Gastroesophageal sphincter (tissue), 4 donors: ENCODE measurements at regions not wholly inside any gene's neighbourhood (a gene's known extent, or its start where the extent isn't known, plus 50 kb on each side); places are given as distances from the start of the nearest gene placed in this dataset.

Experiments used
- ATAC-seq: fragments of 150-250 bp; one replicate; pipeline ENCODE4 v1.9.1; 2016; ENCODE audit warnings: mild to moderate bottlenecking, moderate library complexity
- H3K27ac ChIP-seq, 4 donors: fragments of 200-600 bp; sonication (generic) in 3 of 4; 1 replicate in 3 of 4; 2 replicates in 1 of 4; pipeline ENCODE4 v1.5.1; 2016 to 2019
- H3K27me3 ChIP-seq: fragments of 200-600 bp; sonication (generic); one replicate; pipeline ENCODE4 v1.5.1; 2019
- H3K36me3 ChIP-seq, 2 donors: fragments of 200-600 bp; sonication (generic); one replicate each; pipeline ENCODE4 v1.5.1; 2019; ENCODE audit warnings: control low read depth in 1 of 2
- H3K4me1 ChIP-seq, 3 donors: fragments of 200-600 bp; sonication (generic); 1 replicate in 2 of 3; 2 replicates in 1 of 3; pipeline ENCODE4 v1.5.1; 2016 to 2019; ENCODE audit warnings: control low read depth in 2 of 3
- H3K4me3 ChIP-seq, 2 donors: fragments of 200-600 bp; sonication (generic); one replicate each; pipeline ENCODE4 v1.5.1; 2019; ENCODE audit warnings: mild to moderate bottlenecking in 1 of 2, moderate library complexity in 1 of 2
- H3K9me3 ChIP-seq, 3 donors: fragments of 200-600 bp; sonication (generic); one replicate each; pipeline ENCODE4 v1.5.1; 2017 to 2019; ENCODE audit warnings: control low read depth in 2 of 3
- CTCF ChIP-seq, 4 experiments: fragments of 200-600 bp in 2 of 4; fragments of 450-650 bp in 2 of 4; sonication (generic) in 1 of 4; IDR thresholded peaks; one replicate each; pipeline ENCODE4 v1.5.1; 2017 to 2019; ENCODE audit warnings: antibody characterized with exemption in 4 of 4, mild to moderate bottlenecking in 2 of 4, moderate library complexity in 2 of 4
- EP300 ChIP-seq: sonication (generic); formaldehyde crosslinking; IDR thresholded peaks from one replicate; pipeline ENCODE4 v1.6.1; 2017; ENCODE audit warnings: antibody characterized with exemption, mild to moderate bottlenecking
- POLR2A ChIP-seq, 2 donors: fragments of 450-650 bp; IDR thresholded peaks; one replicate each; pipeline ENCODE4 v1.6.1; 2017; ENCODE audit warnings: antibody characterized with exemption in 2 of 2, mild to moderate bottlenecking in 2 of 2, moderate library complexity in 1 of 2
- POLR2AphosphoS5 ChIP-seq: sonication (generic); formaldehyde crosslinking; IDR thresholded peaks from one replicate; pipeline ENCODE4 v1.6.1; 2017; ENCODE audit warnings: antibody characterized with exemption
- WGBS, 2 donors: methylation state at CpG; one replicate each; pipeline ENCODE4 v1.1.5; 2018; ENCODE audit warnings: low coverage in 1 of 2; 5-methylcytosine and 5-hydroxymethylcytosine counted together

- Histone ChIP-seq H3K27ac (no peak overlapping the region), H3K4me1 (no peaks in the 10 kb centered on the region), H3K9me3 (no peaks in the 10 kb centered on the region), H3K36me3 (no peaks in the 10 kb centered on the region), H3K4me3 (no peak overlapping the region), H3K27me3 (no peaks in the 10 kb centered on the region)
- ATAC-seq, result no peak
- WGBS, 2 donors, result 93 to 100% methylated on average over 3 of the region's 3 CpGs
- no peak for TF ChIP-seq EP300
- no peak for TF ChIP-seq POLR2A (IDR thresholded peaks at IDR 0.05)
- TF ChIP-seq POLR2AphosphoS5, result no peak
- no peak for TF ChIP-seq CTCF (IDR thresholded peaks at IDR 0.05)
These were observed 186.3 kb upstream of the TLL1 start for GRCh38 chr4:165686756-165687155.

- 90 to 95% methylated on average over 3 of the region's 3 CpGs for WGBS, 2 donors
These were observed 183.9 kb upstream of the TLL1 start for GRCh38 chr4:165689159-165689558.

GRCh38 chr4:165692082-165692481 is 181.0 kb upstream of the TLL1 start:
- ATAC-seq, result no peak
- Histone ChIP-seq H3K4me1 (no peaks in the 10 kb centered on the region), H3K27me3 (no peaks in the 10 kb centered on the region), H3K4me3 (no peak overlapping the region), H3K36me3 (no peaks in the 10 kb centered on the region), H3K9me3 (no peaks in the 10 kb centered on the region), H3K27ac (no peak overlapping the region)
- WGBS, 2 donors, result 64 to 90% methylated on average over 2 to 3 of the region's 3 CpGs
- TF ChIP-seq POLR2A (IDR thresholded peaks at IDR 0.05), result no peak
- TF ChIP-seq POLR2AphosphoS5, result no peak
- TF ChIP-seq CTCF (IDR thresholded peaks at IDR 0.05), result no peak

More at GRCh38 chr4:165689159-165689558, 183.9 kb upstream of the TLL1 start:
- Histone ChIP-seq H3K4me3 (no peak overlapping the region), H3K36me3 (no peaks in the 10 kb centered on the region), H3K9me3 (no peaks in the 10 kb centered on the region), H3K27ac (no peak overlapping the region), H3K27me3 (no peaks in the 10 kb centered on the region), H3K4me1 (no peaks in the 10 kb centered on the region)
- TF ChIP-seq POLR2A (IDR thresholded peaks at IDR 0.05) (no peak), EP300 (no peak), CTCF (IDR thresholded peaks at IDR 0.05) (no peak), POLR2AphosphoS5 (no peak)
- ATAC-seq, result no peak

- no peak overlapping the region for H3K4me3 ChIP-seq
- H3K36me3 ChIP-seq, result no peaks in the 10 kb centered on the region
- no peak for ATAC-seq
- no peaks in the 10 kb centered on the region for H3K9me3 ChIP-seq
- no peaks in the 10 kb centered on the region for H3K27me3 ChIP-seq
- TF ChIP-seq POLR2AphosphoS5, result no peak
- H3K4me1 ChIP-seq, result no peaks in the 10 kb centered on the region
- 77 to 88% methylated on average over 1 to 2 of the region's 2 CpGs for WGBS, 2 donors
- H3K27ac ChIP-seq, result no peak overlapping the region
These were observed 174.8 kb upstream of the TLL1 start for GRCh38 chr4:165698272-165698671.

- WGBS, 2 donors, result 81 to 96% methylated on average over 5 of the region's 5 CpGs
- TF ChIP-seq POLR2AphosphoS5 (no peak), EP300 (no peak), CTCF (IDR thresholded peaks at IDR 0.05) (no peak), POLR2A (IDR thresholded peaks at IDR 0.05) (no peak)
- ATAC-seq, result no peak
- H3K9me3 ChIP-seq, result no peaks in the 10 kb centered on the region
- no peak overlapping the region for H3K27ac ChIP-seq
- H3K27me3 ChIP-seq, result no peaks in the 10 kb centered on the region
- no peak overlapping the region for H3K4me3 ChIP-seq
- no peaks in the 10 kb centered on the region for H3K4me1 ChIP-seq
- no peaks in the 10 kb centered on the region for H3K36me3 ChIP-seq
These were observed 174.0 kb upstream of the TLL1 start for GRCh38 chr4:165699055-165699454.

- ATAC-seq, result no peak
- Histone ChIP-seq H3K27me3 (no peaks in the 10 kb centered on the region), H3K27ac (no peak overlapping the region), H3K36me3 (no peaks in the 10 kb centered on the region), H3K4me1 (no peaks in the 10 kb centered on the region), H3K9me3 (no peaks in the 10 kb centered on the region), H3K4me3 (no peak overlapping the region)
- TF ChIP-seq CTCF (IDR thresholded peaks at IDR 0.05) (no peak), POLR2A (IDR thresholded peaks at IDR 0.05) (no peak), EP300 (no peak), POLR2AphosphoS5 (no peak)
These were observed 172.2 kb upstream of the TLL1 start for GRCh38 chr4:165700855-165701254.
